ENCODE measurements at regions not wholly inside any gene's neighbourhood (a gene's known extent, or its start where the extent isn't known, plus 50 kb on each side); places are given as distances from the start of the nearest gene placed in this dataset.
"Not testable (repeated sequence)": the region's sequence is repeated elsewhere in the genome, so short reads cannot be mapped to it uniquely, and the experiment has no call there.

- FAIRE-seq, result no peak
Measured at GRCh38 chr2:242054881-242055801, 185.6 kb downstream of the RTP5 start.

GRCh38 chr2:242056026-242056425 is 186.5 kb downstream of the RTP5 start:
- no peak for FAIRE-seq

- FAIRE-seq, result no peak
Measured at GRCh38 chr2:242056785-242057184, 187.3 kb downstream of the RTP5 start.

GRCh38 chr2:242057379-242058040 is 188.0 kb downstream of the RTP5 start:
- FAIRE-seq, result no peak

- FAIRE-seq, result no peak
Measured at GRCh38 chr2:242058116-242058680, 188.7 kb downstream of the RTP5 start.

DNA sequence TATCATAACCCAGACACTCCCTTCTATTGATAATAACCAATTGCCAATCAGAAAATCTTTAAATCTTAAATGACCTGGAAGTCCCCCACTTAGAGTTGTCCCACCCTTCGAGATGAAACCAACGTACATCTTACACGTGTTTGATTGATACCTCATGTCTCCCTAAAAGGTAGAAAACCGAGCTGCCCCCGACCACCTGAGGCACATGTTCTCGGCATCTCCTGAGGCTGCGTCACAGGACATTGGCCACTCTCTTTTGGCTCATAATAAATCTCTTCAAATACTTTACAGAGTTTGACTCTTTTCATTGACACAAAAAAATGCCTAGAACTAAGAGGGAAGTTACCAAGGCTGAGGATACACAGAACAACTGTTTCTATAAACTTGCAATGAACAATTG is 190.0 kb downstream of the RTP5 start:
- FAIRE-seq, result no peak

DNA sequence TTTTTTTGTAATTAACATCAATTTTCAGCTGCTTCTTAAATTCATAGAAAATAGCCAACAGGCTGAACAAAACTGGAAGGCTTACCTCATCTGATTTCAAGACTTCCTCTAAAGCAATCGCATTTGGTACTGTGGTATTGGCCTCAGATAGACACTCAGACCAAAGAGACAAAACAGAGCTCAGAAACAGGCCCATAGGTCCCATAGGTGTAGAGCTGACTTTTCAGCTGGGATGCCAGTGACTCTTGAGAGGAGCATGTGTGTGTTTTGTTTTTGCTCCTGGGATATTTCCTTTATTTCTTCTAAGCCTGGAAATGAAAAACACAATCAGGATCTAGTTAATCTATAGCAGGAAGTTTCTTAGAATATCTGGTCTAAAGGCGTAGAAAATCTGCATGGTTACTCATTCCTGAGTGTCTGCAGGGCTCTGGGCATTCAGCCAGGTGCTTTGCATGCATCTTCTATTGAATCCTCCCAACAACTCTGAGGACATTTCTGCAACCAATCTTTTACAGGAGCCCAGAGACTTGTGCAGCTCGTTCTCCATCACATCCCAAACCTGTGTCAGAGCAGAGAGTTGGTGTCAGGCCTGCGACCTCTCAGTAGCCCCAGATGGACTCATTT is 190.8 kb downstream of the RTP5 start:
- FAIRE-seq, result no peak

- FAIRE-seq, result not testable (repeated sequence)
Measured at GRCh38 chr2:242061930-242062329, 192.4 kb downstream of the RTP5 start.

DNA sequence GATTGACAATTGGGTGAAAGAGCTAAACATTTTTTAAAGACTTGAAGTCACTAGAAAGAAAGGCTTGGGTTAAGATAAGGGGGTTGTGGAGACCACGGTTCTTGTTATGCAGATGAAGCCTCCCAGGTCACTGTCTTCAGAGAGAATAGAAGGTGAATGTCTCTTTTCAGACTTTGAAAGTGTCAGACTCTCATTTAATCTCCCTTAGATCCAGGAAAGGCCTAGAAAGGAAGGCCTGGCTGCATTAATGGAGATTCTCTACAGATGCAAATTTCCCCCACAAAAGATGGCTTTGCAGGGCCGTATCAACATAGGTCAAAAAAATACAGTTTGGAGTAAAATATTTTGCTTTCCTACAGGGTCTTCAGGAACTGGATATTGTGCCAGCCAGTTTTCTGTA is 193.9 kb downstream of the RTP5 start:
- no peak for FAIRE-seq

DNA sequence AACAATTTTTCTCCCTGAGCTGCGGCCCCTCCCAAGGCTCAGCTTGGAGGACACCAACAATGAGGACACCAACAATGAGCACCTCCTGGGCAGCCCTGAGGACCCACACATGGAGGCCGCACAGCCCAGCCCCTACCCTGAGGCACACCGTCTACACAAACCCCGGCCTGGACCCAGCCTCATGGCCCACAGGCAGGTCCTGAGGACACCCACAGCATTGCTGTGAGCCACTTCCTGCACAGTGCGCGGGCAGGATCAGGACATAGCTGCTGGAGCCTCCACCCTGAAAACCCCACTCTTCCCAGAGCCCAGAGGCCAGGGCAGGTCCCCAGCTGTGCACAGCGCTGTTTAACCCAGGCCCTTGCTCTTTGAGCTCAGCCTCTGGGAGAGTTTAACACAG is 194.3 kb downstream of the RTP5 start:
- no peak for FAIRE-seq

GRCh38 chr2:242064364-242065250 is 195.1 kb downstream of the RTP5 start:
- no peak for FAIRE-seq

DNA sequence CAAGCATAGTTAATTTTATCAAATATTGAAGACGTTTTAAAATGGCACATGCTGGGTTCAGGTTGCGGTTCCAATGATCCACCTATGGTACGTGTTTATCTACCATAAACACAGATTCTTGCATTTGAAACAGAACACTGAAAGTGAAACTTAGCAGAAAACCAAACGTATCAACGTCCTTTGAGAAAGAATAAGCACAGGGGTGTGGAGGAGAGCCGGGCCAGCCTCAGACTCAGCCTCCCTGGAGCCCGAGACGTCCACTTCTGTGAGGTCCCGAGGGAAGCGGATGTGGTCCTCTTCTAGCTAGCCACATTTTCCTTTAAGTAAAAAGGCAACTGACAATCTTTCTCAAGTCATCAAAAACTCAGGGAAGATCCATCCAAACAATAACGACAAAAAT is 195.9 kb downstream of the RTP5 start:
- FAIRE-seq, result no peak

GRCh38 chr2:242069018-242069417 is 199.5 kb downstream of the RTP5 start:
- FAIRE-seq, result no peak

DNA sequence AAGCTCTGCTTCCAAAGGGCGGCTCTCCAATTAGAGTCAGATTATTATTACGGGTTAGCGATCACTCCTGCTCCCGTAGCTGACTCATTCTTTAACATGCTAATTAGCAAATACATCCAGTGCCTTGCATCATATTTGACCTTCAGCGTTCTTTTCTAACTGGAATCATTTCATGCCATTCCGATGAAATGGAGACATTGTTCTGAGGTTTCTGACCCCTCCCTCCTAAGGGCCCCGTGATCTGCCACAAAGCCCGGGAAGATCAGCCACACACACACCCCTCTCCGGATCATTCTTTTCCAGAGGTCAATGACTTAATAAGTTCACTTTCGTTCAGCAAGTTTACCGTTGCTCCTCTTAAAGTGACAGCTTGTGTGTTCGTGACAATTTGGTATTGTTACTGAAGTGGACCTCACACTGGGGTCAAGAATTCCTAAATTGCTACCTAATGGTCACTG is 200.4 kb downstream of the RTP5 start:
- FAIRE-seq, result not testable (repeated sequence)

GRCh38 chr2:242070726-242071125 is 201.2 kb downstream of the RTP5 start:
- not testable (repeated sequence) for FAIRE-seq

- not testable (repeated sequence) for FAIRE-seq
Measured at GRCh38 chr2:242071377-242071776, 201.8 kb downstream of the RTP5 start.

DNA sequence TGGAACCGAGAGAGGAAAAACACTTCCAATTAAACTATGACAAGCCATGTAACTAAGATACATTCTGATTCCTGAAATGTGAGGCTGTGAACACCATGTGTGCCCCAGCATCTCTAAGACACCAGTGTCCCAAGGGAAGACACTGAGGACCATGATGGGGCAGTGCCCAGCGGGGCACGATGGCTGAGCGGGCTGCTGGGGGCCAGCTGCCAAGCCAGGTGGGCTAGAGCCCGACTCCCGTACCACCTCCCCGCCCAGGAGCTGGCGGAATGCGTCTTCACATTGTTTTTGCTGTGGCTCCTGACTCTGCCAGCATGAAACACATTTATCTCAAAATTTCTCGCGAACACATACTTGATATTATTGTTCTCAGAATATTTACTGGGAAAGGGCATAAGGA is 202.4 kb downstream of the RTP5 start:
- FAIRE-seq, result not testable (repeated sequence)

- FAIRE-seq, result no peak
Measured at GRCh38 chr2:242075168-242075567, 205.6 kb downstream of the RTP5 start.

- FAIRE-seq, result no peak
Measured at GRCh38 chr2:242075696-242076095, 206.2 kb downstream of the RTP5 start.

DNA sequence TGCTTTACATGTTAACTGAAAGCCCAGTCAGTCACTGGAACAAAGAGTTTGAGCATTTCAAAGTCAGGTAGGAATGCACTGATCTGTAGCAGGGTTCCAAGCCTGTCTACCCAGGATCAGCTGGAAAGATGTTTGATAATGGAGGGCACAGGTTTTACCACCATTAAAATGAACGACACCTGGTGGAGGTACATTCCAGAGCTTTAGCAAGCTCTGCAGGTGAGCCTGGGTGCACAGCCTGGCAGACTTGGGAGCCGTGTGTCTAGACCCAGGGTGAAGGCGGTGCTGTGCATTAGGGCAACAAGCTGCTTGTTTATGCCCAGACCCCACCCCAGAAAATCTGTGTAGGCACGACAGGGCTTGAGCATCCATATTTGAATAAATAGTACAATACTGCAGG is 206.7 kb downstream of the RTP5 start:
- FAIRE-seq, result not testable (repeated sequence)

DNA sequence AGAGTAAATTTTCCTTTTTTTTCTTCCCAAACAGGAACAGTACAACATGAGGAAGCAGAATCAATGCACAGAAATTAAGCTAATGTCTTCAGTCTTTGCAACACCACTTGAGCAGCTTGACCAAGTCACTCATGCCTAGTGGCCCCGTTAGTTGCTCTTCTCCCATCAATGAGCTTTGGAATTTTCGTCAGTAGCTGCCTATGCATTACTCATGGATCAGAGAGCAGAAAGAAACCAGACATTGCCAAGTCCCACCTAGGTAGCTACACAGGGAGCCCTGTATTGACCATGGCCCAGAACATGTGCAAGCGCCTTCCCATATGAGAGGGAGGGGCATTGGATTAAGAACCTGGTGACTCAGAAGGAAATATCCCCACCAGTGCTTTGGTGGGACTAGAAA is 208.9 kb downstream of the RTP5 start:
- not testable (repeated sequence) for FAIRE-seq

- FAIRE-seq, result not testable (repeated sequence)
Measured at GRCh38 chr2:242079792-242080191, 210.3 kb downstream of the RTP5 start.
